Ovary (tissue), 3 donors: ENCODE measurements at regions not wholly inside any gene's neighbourhood (a gene's known extent, or its start where the extent isn't known, plus 50 kb on each side); places are given as distances from the start of the nearest gene placed in this dataset.

ENCODE experiments used
- POLR2A ChIP-seq: fragments of 450-650 bp; IDR thresholded peaks from one replicate; pipeline ENCODE4 v1.6.1; 2017; ENCODE audit warnings: antibody characterized with exemption, mild to moderate bottlenecking, moderate library complexity
- TF ChIP-seq, protein P1 (sequence below), 3 donors: fragments of 450-650 bp in 2 of 3; fragments of 200-600 bp in 1 of 3; IDR thresholded peaks; one replicate each; pipeline versions ENCODE4 v1.5.1 to v1.8.0; 2016 to 2022; ENCODE audit warnings: antibody characterized with exemption in 3 of 3, mild to moderate bottlenecking in 1 of 3
- donor health status: DM: no; HTN: no; CAD: no.

DNA sequence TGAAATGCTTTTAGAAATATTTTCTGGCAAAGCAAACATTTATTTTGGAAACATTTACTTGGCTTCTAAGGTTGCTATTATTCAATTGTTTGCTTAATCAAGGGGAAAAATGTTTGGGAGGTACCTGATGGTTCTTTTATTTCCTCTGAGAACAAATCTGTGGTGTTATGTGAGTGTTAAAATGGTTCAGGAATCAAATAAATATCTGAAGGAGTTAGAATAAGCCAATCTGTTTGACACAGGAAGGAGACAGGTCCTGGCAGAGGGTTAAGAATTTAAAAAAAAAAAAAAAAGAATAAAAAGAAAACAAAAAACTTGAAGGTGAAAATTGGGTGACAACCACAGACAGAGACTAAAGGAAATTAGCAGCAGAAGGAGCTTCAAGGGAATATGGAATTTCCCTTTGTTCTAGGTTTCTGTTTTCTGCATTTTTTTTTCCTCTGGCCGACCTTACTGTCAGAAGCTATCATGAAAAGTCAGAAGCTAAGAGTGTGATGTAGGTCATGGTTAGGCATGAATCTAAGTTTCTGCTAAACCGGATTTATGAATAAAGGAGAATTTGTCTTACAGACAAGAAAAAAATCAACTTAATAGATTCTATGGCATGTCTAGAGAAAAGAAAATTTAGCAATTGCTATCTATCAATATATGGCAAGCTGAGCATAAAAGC is 78.6 kb upstream of the PNPLA4 start:
- TF ChIP-seq, protein P1, sequence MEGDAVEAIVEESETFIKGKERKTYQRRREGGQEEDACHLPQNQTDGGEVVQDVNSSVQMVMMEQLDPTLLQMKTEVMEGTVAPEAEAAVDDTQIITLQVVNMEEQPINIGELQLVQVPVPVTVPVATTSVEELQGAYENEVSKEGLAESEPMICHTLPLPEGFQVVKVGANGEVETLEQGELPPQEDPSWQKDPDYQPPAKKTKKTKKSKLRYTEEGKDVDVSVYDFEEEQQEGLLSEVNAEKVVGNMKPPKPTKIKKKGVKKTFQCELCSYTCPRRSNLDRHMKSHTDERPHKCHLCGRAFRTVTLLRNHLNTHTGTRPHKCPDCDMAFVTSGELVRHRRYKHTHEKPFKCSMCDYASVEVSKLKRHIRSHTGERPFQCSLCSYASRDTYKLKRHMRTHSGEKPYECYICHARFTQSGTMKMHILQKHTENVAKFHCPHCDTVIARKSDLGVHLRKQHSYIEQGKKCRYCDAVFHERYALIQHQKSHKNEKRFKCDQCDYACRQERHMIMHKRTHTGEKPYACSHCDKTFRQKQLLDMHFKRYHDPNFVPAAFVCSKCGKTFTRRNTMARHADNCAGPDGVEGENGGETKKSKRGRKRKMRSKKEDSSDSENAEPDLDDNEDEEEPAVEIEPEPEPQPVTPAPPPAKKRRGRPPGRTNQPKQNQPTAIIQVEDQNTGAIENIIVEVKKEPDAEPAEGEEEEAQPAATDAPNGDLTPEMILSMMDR (IDR thresholded peaks at IDR 0.05), result no peak
- no peak for TF ChIP-seq POLR2A
